ENCODE measurements at regions not wholly inside any gene's neighbourhood (a gene's known extent, or its start where the extent isn't known, plus 50 kb on each side); places are given as distances from the start of the nearest gene placed in this dataset.

DNA sequence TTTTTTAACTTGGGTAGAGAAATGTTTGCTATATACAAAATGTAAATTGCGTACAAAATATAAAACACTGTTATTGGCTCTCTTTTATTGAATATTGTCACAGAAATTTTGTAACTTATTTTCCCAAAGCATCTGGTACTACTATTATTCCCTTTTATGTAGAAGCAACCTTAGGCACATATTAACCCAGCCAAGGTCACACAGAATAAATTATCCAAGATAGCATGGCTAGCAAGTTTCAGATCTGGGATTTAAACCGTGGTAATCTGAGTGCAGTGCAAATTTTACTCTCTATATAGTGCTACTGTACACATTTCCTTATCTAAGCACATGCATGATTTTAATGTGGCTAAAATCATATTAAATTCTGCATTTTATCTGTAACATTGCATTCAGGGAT lies 1190.5 kb upstream of the LRRTM3 start:
- TF ChIP-seq POLR2A (IDR thresholded peaks at IDR 0.05) = no peak
- no peak for TF ChIP-seq CTCF (IDR thresholded peaks at IDR 0.05)

Data from Peyer's patch (tissue), 4 donors.